ENCODE measurements at regions not wholly inside any gene's neighbourhood (a gene's known extent, or its start where the extent isn't known, plus 50 kb on each side); places are given as distances from the start of the nearest gene placed in this dataset.
"Not testable (repeated sequence)": the region's sequence is repeated elsewhere in the genome, so short reads cannot be mapped to it uniquely, and the experiment has no call there.

DNA sequence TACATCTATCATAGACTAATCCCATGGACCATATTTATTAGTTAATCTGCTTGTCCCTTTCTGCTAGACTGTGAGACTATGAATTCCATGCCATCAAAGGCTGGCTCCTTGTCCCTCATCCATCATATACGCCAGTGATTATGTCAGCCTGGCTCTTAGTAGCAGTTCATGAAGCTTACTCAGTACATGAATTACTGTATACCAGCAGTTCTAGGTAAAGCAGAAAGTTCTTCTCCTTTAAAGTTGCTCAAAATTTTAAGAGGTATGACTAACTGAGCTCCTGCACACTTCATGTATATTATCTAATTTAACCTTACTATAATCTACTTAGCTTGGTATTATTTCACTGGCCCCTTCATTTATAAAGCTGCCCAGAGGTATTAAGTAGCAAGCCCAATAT lies 190.9 kb upstream of the TBL1XR1 start:
- peaks cover 0 to 11% (median 6%) of the 10 kb centered on the region in 9 donors for H3K9me3 Mint-ChIP-seq
- H3K4me1 Mint-ChIP-seq: peaks cover 0 to 3% (median 0%) of the 10 kb centered on the region in 4 donors
- no peaks in the 10 kb centered on the region for H3K27me3 Mint-ChIP-seq
- H3K4me3 Mint-ChIP-seq: no peak overlapping the region
- no peak for DNase-seq
- POLR2A ChIA-PET: no interaction called here
- no peak for ATAC-seq
- peak overlapping the region in 1 of 10 donors; percentile 53 for H3K27ac Mint-ChIP-seq
- peaks cover 0 to 4% (median 0%) of the 10 kb centered on the region in 3 donors for H3K36me3 Mint-ChIP-seq

DNA sequence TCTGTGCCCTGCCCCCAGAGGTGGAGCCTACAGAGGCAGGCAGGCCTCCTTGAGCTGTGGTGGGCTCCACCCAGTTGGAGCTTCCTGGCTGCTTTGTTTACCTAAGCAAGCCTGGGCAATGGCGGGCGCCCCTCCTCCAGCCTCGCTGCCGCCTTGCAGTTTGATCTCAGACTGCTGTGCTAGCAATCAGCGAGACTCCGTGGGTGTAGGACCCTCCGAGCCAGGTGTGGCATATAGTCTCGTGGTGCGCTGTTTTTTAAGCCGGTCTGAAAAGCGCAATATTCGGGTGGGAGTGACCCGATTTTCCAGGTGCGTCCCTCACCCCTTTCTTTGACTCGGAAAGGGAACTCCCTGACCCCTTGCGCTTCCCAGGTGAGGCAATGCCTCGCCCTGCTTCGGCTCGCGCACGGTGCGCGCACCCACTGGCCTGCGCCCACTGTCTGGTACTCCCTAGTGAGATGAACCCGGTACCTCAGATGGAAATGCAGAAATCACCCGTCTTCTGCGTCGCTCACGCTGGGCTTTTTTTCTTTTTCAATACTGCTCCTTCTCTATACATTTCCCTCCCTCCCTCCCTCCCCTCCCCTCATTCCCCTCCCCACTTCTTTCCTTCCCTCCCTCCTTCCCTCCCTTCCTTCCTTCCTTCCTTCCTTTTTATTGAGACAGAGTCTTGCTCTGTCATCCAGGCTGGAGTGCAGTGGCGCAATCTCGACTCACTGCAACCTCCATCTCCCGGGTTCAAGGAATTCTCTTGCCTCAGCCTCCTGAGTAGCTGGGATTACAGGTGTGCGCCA lies 197.1 kb upstream of the TBL1XR1 start:
- POLR2A ChIA-PET: interaction anchor here (0.6 kb wide), 1 partner anchor 69 kb away, joined by 5 read pairs; no protein-coding TSS in a partner anchor
- DNase-seq: peak in 4 of 10 donors; percentile 13 to 30 (median 21)

GRCh38 chr3:177396733-177397132 lies 199.5 kb upstream of the TBL1XR1 start:
- POLR2A ChIA-PET: interaction anchor here (1.4 kb wide), 1 partner anchor 9 kb away, joined by 3 read pairs; no protein-coding TSS in a partner anchor
- ATAC-seq (no peak), DNase-seq (no peak)
- Mint-ChIP-seq H3K9me3 (peaks cover 0 to 4% (median 0%) of the 10 kb centered on the region in 9 donors), H3K4me3 (no peak overlapping the region), H3K27ac (peak overlapping the region in 2 of 10 donors; percentile 26 to 38), H3K4me1 (peaks cover 0 to 8% (median 4%) of the 10 kb centered on the region in 4 donors), H3K36me3 (no peaks in the 10 kb centered on the region), H3K27me3 (no peaks in the 10 kb centered on the region)

More for the DNA sequence above, 197.1 kb upstream of the TBL1XR1 start:
- not testable (repeated sequence) for H3K27me3 Mint-ChIP-seq, H3K9me3 Mint-ChIP-seq, H3K36me3 Mint-ChIP-seq, ATAC-seq, H3K4me1 Mint-ChIP-seq
- Mint-ChIP-seq H3K27ac (peak overlapping the region in 9 of 10 donors; percentile 20 to 87 (median 68)), H3K4me3 (peak overlapping the region; percentile 24 to 73 (median 54))

- Mint-ChIP-seq H3K36me3 (no peaks in the 10 kb centered on the region), H3K4me1 (peaks cover 0 to 2% (median 0%) of the 10 kb centered on the region in 4 donors), H3K4me3 (no peak overlapping the region), H3K9me3 (peaks cover 0 to 3% (median 0%) of the 10 kb centered on the region in 9 donors), H3K27me3 (no peaks in the 10 kb centered on the region), H3K27ac (no peak overlapping the region)
- POLR2A ChIA-PET: interaction anchor here (0.6 kb wide), 1 partner anchor 222 kb away, joined by 5 read pairs; no protein-coding TSS in a partner anchor
- DNase-seq: no peak
- ATAC-seq: no peak
Measured at GRCh38 chr3:177401375-177401774, 204.1 kb upstream of the TBL1XR1 start.

DNA sequence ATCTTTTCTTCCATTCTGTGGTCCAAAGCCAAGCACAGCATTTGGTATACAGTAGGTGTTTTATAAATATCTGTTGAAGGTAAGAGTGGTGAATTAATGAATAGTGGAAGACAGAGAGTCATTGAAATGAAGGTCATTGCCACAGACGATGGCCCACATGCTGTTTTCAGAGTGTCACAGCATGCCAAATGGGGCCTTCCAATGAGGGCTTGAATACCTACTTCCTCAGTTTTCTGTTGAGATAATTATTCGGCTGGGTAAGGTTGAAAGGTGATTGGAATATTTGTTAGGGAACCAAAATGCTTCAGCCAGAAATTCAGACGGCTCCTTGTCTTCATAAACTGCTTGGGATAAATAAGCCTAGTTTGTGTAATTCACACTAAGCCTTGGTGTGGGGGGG lies 205.3 kb upstream of the TBL1XR1 start:
- Mint-ChIP-seq H3K27me3 (no peaks in the 10 kb centered on the region), H3K36me3 (no peaks in the 10 kb centered on the region), H3K4me3 (no peak overlapping the region), H3K4me1 (peaks cover 0 to 2% (median 0%) of the 10 kb centered on the region in 4 donors), H3K9me3 (peaks cover 0 to 3% (median 0%) of the 10 kb centered on the region in 9 donors), H3K27ac (no peak overlapping the region)
- ATAC-seq: no peak
- no peak for DNase-seq
- POLR2A ChIA-PET: interaction anchor here (0.8 kb wide), 1 partner anchor 8 kb away, joined by 4 read pairs; no protein-coding TSS in a partner anchor

- no peaks in the 10 kb centered on the region for H3K27me3 Mint-ChIP-seq
- H3K36me3 Mint-ChIP-seq: no peaks in the 10 kb centered on the region
- no peak for ATAC-seq
- POLR2A ChIA-PET: interaction anchor here (1.2 kb wide), 1 partner anchor 8 kb away, joined by 3 read pairs; no protein-coding TSS in a partner anchor
- peaks cover 0 to 6% (median under 1%) of the 10 kb centered on the region in 4 donors for H3K4me1 Mint-ChIP-seq
- H3K27ac Mint-ChIP-seq: no peak overlapping the region
- H3K9me3 Mint-ChIP-seq: peaks cover 0 to 3% (median 0%) of the 10 kb centered on the region in 9 donors
- DNase-seq: no peak
- H3K4me3 Mint-ChIP-seq: no peak overlapping the region
Measured at GRCh38 chr3:177405191-177405672, 207.9 kb upstream of the TBL1XR1 start.

DNA sequence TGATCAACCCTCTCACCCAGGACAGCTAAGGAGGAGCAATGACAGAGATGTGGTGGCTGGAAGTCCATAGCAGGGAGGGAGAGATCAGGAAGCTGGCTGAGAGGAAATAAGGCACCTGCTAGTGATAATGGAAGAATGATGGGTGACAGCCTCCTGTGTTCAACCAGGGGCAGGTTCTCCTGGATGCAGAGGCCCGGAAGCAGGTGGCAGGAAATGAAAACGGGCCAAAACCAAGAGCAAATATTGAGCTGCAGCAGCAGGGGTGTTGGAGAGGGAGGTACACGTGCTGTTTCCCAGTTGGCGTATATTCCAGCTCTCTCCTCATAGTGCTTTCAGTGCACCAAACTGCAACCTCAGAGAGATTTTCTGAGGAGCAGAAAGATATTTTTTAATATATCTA lies 213.4 kb upstream of the TBL1XR1 start:
- POLR2A ChIA-PET: interaction anchor here (0.6 to 1.8 kb wide), 5 partner anchors 8 to 663 kb away, joined by 3 to 7 read pairs (median 4); no protein-coding TSS in a partner anchor
- peak overlapping the region in 5 of 10 donors; percentile 29 to 59 (median 48) for H3K27ac Mint-ChIP-seq
- H3K4me3 Mint-ChIP-seq: peak overlapping the region in 8 of 10 donors; percentile 7 to 69 (median 50)
- ATAC-seq (no peak), DNase-seq (peak in 2 of 10 donors; percentile 4 to 11)
- H3K27me3 Mint-ChIP-seq: no peaks in the 10 kb centered on the region
- H3K4me1 Mint-ChIP-seq: peaks cover 5 to 16% (median 14%) of the 10 kb centered on the region in 4 donors
- no peaks in the 10 kb centered on the region for H3K9me3 Mint-ChIP-seq
- H3K36me3 Mint-ChIP-seq: no peaks in the 10 kb centered on the region

GRCh38 chr3:177411201-177411600 lies 213.9 kb upstream of the TBL1XR1 start:
- no peaks in the 10 kb centered on the region for H3K9me3 Mint-ChIP-seq
- DNase-seq (no peak), ATAC-seq (no peak)
- no peaks in the 10 kb centered on the region for H3K27me3 Mint-ChIP-seq
- no peaks in the 10 kb centered on the region for H3K36me3 Mint-ChIP-seq
- POLR2A ChIA-PET: interaction anchor here (0.9 to 1.8 kb wide), 4 partner anchors 9 to 662 kb away, joined by 3 to 7 read pairs (median 4); no protein-coding TSS in a partner anchor
- peaks cover 5 to 16% (median 14%) of the 10 kb centered on the region in 4 donors for H3K4me1 Mint-ChIP-seq
- peak overlapping the region in 1 of 10 donors; percentile 52 for H3K4me3 Mint-ChIP-seq
- peak overlapping the region in 1 of 10 donors; percentile 50 for H3K27ac Mint-ChIP-seq

DNA sequence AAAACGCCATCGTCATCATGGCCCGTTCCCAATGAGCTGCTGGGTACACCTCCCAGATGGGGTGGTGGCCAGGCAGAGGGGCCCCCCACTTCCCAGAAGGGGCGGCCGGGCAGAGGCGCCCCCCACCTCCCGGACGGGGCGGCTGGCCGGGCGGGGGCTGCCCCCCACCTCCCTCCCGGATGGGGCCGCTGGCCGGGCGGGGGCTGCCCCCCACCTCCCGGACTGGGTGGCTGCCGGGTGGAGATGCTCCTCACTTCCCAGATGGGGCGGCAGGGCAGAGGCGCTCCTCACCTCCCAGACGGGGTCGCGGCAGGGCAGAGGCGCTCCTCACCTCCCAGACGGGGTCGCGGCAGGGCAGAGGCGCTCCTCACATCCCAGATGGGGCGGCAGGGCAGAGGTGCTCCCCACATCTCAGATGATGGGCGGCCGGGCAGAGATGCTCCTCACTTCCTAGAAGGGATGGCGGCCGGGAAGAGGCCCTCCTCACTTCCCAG lies 215.4 kb upstream of the TBL1XR1 start:
- not testable (repeated sequence) for H3K9me3 Mint-ChIP-seq, DNase-seq, H3K27ac Mint-ChIP-seq, H3K27me3 Mint-ChIP-seq, H3K4me3 Mint-ChIP-seq, H3K36me3 Mint-ChIP-seq, ATAC-seq
- peaks cover 5 to 20% (median 14%) of the 10 kb centered on the region in 4 donors for H3K4me1 Mint-ChIP-seq
- POLR2A ChIA-PET: interaction anchor here (0.7 kb wide), 1 partner anchor 130 kb away, joined by 5 read pairs; no protein-coding TSS in a partner anchor

GRCh38 chr3:177414093-177414492 lies 216.8 kb upstream of the TBL1XR1 start:
- Mint-ChIP-seq H3K4me1 (peaks cover 5 to 20% (median 14%) of the 10 kb centered on the region in 4 donors), H3K27ac (peak overlapping the region in 1 of 10 donors; percentile 16)
- POLR2A ChIA-PET: no interaction called here

DNA sequence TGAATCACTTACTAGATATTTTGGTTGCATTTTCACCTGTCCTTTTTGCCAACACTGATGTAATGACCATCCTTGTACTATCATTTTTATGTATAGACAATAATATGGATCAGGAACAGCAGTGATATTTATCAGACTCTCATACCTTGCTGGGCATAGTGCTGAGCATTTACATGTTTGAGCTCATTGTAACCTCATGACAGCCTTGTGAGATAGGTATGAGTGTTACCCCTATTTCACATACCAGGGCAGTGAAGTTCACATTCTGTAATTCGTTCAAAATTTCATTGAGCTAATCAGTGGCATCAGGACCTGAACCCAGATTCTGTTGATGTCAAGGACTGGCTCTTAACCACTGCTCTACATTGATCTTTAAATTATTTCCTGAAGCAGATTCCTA lies 221.5 kb upstream of the TBL1XR1 start:
- peaks cover 4 to 12% (median 5%) of the 10 kb centered on the region in 4 donors for H3K4me1 Mint-ChIP-seq
- no peaks in the 10 kb centered on the region for H3K9me3 Mint-ChIP-seq
- POLR2A ChIA-PET: no interaction called here
- ATAC-seq: no peak
- DNase-seq: no peak
- no peaks in the 10 kb centered on the region for H3K27me3 Mint-ChIP-seq
- H3K36me3 Mint-ChIP-seq: no peaks in the 10 kb centered on the region
- H3K4me3 Mint-ChIP-seq: no peak overlapping the region
- H3K27ac Mint-ChIP-seq: no peak overlapping the region

More at GRCh38 chr3:177414093-177414492, 216.8 kb upstream of the TBL1XR1 start:
- ATAC-seq (no peak), DNase-seq (no peak)
- Mint-ChIP-seq H3K4me3 (no peak overlapping the region), H3K9me3 (no peaks in the 10 kb centered on the region), H3K27me3 (no peaks in the 10 kb centered on the region), H3K36me3 (no peaks in the 10 kb centered on the region)

- Mint-ChIP-seq H3K9me3 (no peaks in the 10 kb centered on the region), H3K36me3 (no peaks in the 10 kb centered on the region), H3K27me3 (no peaks in the 10 kb centered on the region), H3K4me1 (peaks cover 3 to 12% (median 8%) of the 10 kb centered on the region in 4 donors), H3K4me3 (no peak overlapping the region), H3K27ac (peak overlapping the region in 2 of 10 donors; percentile 14 to 79)
- POLR2A ChIA-PET: no interaction called here
- DNase-seq (no peak), ATAC-seq (no peak)
Measured at GRCh38 chr3:177419904-177420601, 222.8 kb upstream of the TBL1XR1 start.
